Stimulated activated memory B cell treated with anti-CD40 and anti-IgM and Interleukin-4, amounts not matched to agents 10 μg/mL and 1 μg/mL and 100 μg/mL, for 72 hours (primary cell): ENCODE measurements at regions not wholly inside any gene's neighbourhood (a gene's known extent, or its start where the extent isn't known, plus 50 kb on each side); places are given as distances from the start of the nearest gene placed in this dataset.
"Not testable (repeated sequence)": the region's sequence is repeated elsewhere in the genome, so short reads cannot be mapped to it uniquely, and the experiment has no call there.

ENCODE experiments used
- ATAC-seq: fragments of 150-1000 bp; cut with Tn5 transposase; 2 replicates; pipeline ENCODE4 v1.10.0; 2021
- H3K27ac Mint-ChIP-seq: one replicate; pipeline ENCODE4 v1.8.0; 2022; ENCODE audit warnings: mild to moderate bottlenecking, mixed read lengths
- H3K27me3 Mint-ChIP-seq: one replicate; pipeline ENCODE4 v1.8.0; 2022; ENCODE audit warnings: mixed read lengths
- H3K36me3 Mint-ChIP-seq: one replicate; pipeline ENCODE4 v1.8.0; 2022; ENCODE audit warnings: mixed read lengths
- H3K4me1 Mint-ChIP-seq: one replicate; pipeline ENCODE4 v1.8.0; 2022; ENCODE audit warnings: mixed read lengths
- H3K4me3 Mint-ChIP-seq: one replicate; pipeline ENCODE4 v1.8.0; 2022; ENCODE audit warnings: mild to moderate bottlenecking, moderate library complexity, mixed read lengths
- H3K9me3 Mint-ChIP-seq: one replicate; pipeline ENCODE4 v1.8.0; 2022; ENCODE audit warnings: mixed read lengths

DNA sequence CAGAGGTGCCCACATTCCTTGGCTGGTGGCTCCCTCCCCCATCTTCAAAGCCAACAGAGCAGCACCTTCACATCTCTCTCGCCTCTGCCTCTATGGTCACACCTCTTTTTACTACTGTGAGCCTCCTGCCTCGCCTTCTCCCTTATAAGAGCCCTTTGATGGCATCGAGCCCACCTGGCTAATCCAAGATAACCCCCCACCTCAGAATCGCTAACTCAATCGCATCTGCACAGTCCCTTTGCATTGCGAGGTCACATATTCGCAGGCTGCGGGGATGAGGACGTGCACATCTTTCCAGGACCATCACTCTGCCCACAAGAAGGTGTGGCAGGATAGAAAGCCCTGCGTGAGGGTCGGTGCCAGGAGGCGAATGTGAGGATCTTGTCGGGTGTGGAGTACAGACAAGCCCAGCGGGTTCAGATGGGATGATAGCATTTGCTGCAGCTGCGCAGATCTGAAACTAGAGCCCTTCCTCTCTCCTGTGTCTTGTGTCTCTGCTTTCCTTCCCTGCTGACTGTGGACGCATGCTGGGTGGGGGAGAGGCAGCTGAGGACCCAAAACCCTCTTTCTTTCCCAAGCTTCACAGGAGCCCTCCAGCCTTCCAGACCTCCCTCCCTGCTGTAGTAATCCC lies 148.3 kb upstream of the HDAC4 start:
- H3K27ac Mint-ChIP-seq, result no peak overlapping the region
- H3K36me3 Mint-ChIP-seq, result no peaks in the 10 kb centered on the region
- H3K27me3 Mint-ChIP-seq, result peaks cover 56% of the 10 kb centered on the region
- ATAC-seq, result no peak
- H3K9me3 Mint-ChIP-seq, result no peaks in the 10 kb centered on the region
- H3K4me3 Mint-ChIP-seq, result no peak overlapping the region
- H3K4me1 Mint-ChIP-seq, result peaks cover 15% of the 10 kb centered on the region

DNA sequence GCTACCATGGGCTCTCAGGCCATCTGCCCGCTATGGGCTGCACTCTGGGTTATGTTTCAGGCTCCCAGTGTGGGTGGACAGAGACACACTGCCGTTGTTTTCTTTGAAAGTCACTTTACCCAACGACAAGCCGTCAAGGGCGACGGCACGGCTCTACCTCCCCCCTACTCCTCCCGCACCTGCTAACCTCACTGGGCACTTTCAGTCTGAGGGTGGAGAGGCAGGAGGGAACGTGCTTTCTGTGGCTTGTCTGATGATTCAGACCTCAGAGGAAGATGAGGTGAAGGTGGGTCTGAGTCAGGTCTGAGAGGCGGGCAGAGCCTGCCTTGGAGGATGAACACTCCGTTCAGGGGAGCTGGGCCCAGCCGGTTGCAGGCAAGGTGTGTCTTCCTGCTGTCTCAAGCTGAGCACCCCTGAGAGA lies 147.6 kb upstream of the HDAC4 start:
- H3K27ac Mint-ChIP-seq, result no peak overlapping the region
- no peaks in the 10 kb centered on the region for H3K36me3 Mint-ChIP-seq
- peaks cover 55% of the 10 kb centered on the region for H3K27me3 Mint-ChIP-seq
- H3K9me3 Mint-ChIP-seq, result no peaks in the 10 kb centered on the region
- no peak overlapping the region for H3K4me3 Mint-ChIP-seq
- ATAC-seq, result no peak
- H3K4me1 Mint-ChIP-seq, result peaks cover 15% of the 10 kb centered on the region

DNA sequence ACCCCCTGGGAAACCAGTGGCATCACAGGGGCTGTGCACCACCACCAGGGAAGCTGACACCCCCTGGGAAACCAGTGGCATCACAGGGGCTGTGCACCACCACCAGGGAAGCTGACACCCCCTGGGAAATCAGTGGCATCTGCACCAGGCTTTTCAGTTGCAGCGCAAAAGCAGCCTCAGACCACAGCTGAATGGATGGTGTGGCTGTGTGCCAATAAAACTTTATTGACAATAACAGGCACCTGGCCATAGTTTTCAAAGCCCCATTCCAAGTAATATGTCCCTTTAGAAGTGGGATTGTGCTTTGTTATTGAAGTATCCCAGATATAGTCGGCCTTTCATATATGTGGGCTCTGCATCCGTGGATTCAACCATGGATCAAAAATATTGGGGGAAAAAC lies 146.3 kb upstream of the HDAC4 start:
- not testable (repeated sequence) for H3K4me3 Mint-ChIP-seq, ATAC-seq, H3K9me3 Mint-ChIP-seq, H3K27ac Mint-ChIP-seq, H3K36me3 Mint-ChIP-seq
- Mint-ChIP-seq H3K4me1 (peaks cover 15% of the 10 kb centered on the region), H3K27me3 (peaks cover 48% of the 10 kb centered on the region)

DNA sequence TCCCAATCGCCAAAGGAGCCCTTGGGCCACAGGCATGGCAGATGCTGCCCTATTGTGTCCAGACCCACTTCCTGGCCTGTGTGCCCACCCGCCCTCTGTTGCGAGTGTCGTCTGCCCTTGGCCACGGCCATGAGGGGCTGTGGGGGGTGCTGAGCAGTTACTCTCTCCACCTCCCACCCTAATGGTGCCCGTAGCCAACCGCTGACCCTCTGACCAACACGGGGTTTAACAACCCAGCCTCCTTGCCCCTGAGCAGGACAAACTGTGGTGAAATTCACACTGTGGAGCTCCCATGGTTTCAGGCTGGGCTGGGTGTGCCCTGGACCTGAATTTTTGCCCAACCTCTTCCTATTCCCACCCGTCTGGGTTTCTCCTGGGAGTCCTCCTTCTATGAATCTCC lies 145.7 kb upstream of the HDAC4 start:
- Mint-ChIP-seq H3K27ac (no peak overlapping the region), H3K36me3 (no peaks in the 10 kb centered on the region), H3K27me3 (peaks cover 48% of the 10 kb centered on the region), H3K4me1 (peaks cover 15% of the 10 kb centered on the region), H3K4me3 (no peak overlapping the region), H3K9me3 (no peaks in the 10 kb centered on the region)
- ATAC-seq, result no peak

DNA sequence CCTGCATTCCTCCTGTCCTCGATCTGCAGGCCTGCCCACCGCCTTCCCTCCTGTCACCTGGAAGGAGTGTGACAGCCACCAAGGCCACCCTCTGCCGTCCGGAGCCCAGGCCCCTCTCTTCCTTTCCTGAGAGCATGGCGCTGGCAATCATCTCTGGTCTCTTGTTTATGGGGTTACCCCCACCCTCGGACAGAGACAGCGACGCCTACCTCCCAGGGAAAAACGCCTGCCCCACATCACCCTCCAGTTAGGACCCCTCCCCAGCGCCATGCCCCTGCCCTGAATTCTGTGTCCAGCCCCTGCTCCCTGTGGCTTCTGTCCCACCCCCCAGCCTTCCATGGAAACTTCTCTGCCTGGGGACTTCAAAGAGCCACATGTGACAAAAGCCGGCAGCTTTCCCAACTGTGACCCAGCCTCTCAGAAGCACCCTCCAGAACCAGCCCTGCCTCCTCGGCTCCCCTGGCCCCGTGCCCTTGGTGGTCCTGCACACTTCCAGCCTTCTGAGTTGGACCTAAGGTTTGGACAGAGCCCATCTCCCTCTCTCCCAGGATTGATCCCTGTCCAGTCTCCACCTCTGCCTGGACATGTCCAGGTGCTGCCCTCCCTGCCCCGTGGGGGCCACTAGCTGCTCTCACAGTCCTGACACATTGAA lies 145.0 kb upstream of the HDAC4 start:
- peaks cover 15% of the 10 kb centered on the region for H3K4me1 Mint-ChIP-seq
- H3K27ac Mint-ChIP-seq, result no peak overlapping the region
- H3K9me3 Mint-ChIP-seq, result peaks cover 3% of the 10 kb centered on the region
- no peak for ATAC-seq
- no peaks in the 10 kb centered on the region for H3K36me3 Mint-ChIP-seq
- H3K27me3 Mint-ChIP-seq, result peaks cover 48% of the 10 kb centered on the region
- H3K4me3 Mint-ChIP-seq, result no peak overlapping the region

DNA sequence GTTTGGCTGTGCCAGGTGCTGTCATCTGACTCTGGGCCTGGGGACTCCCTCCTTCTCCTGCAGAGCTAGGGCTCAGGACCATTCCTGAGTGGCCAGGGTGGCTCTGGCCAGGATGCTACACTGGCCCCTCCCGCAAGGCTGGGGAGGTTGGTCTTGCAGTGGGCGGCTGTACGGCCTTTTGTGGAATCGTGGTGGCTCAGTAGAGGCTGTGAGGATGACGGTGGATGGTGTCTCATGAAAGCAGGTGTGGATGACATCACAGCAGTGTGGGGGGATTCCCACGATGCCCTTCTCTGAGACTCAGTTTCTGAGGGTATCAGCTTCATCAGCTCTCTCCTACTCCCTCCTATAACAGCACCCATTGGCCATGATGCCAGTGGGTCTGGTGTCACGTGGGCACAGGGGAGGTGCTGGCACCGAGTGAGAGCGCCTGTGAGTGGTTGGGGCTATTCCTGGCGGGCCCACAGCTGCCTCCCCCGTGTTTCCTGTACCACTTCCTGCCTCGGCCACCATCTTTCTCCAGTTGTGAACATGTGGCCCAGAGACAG lies 144.2 kb upstream of the HDAC4 start:
- ATAC-seq, result peak; percentile 28
- Mint-ChIP-seq H3K27ac (no peak overlapping the region), H3K4me3 (no peak overlapping the region)

DNA sequence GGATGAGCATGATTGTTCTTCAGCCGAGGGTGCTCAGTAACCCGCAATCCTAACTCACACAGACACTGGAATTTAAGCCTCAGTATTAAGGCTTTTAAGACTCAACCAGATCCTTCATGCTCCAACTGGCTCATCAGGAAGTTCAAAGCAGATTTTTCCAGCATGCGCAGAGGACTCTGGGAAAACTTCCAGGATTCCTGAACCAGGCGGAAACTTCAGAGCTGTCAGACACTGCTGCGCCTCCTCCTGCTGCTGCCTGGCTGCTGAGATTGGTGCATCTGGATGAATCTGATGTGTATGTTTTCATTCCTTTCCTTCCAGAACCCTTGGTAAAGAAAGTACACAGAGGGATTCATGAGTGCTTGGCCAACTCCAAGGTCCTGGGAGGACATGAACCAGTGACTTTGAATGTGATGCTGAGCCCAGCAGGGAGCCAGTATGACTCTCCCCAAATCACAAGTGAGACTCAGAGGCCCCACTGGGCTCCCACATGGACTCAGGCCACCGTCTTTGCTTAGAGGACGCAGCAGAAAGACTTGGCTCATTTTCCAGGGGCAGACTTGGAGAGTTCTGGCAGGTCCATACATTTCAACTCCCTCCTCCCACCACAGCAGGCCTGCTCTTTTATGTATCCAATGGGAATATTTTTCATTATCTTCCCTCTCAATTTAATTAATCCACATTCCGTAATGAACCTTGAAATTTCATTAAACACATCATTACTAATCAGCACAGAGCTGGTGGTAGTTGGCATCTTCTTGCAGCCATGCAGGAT lies 143.5 kb upstream of the HDAC4 start:
- Mint-ChIP-seq H3K4me3 (no peak overlapping the region), H3K9me3 (peaks cover 3% of the 10 kb centered on the region), H3K4me1 (peaks cover 15% of the 10 kb centered on the region), H3K36me3 (no peaks in the 10 kb centered on the region), H3K27ac (no peak overlapping the region), H3K27me3 (peaks cover 50% of the 10 kb centered on the region)
- ATAC-seq, result no peak

More for the DNA sequence above, 144.2 kb upstream of the HDAC4 start:
- H3K9me3 Mint-ChIP-seq, result peaks cover 3% of the 10 kb centered on the region
- peaks cover 50% of the 10 kb centered on the region for H3K27me3 Mint-ChIP-seq
- H3K4me1 Mint-ChIP-seq, result peaks cover 15% of the 10 kb centered on the region
- H3K36me3 Mint-ChIP-seq, result no peaks in the 10 kb centered on the region

DNA sequence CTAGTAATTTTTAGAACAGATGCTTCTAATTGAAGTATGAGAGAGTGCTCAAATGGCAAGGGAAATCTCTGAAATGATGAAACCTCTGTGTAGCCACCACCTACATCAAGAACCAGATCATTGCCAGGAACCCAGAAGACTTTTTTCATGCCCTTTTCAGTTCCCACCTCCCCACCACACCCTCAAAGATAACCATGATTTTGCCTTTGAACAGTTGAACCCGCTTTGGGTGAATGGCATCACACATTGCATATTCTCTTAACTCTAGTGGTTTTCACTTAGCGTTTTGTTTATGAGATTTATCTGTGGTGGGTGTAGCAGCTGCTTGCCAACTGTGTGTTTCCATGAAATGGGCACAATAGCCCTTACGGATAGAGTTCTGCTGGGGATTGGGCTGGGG lies 142.9 kb upstream of the HDAC4 start:
- peaks cover 50% of the 10 kb centered on the region for H3K27me3 Mint-ChIP-seq
- ATAC-seq, result no peak
- H3K9me3 Mint-ChIP-seq, result peaks cover 3% of the 10 kb centered on the region
- peaks cover 15% of the 10 kb centered on the region for H3K4me1 Mint-ChIP-seq
- H3K27ac Mint-ChIP-seq, result no peak overlapping the region
- no peak overlapping the region for H3K4me3 Mint-ChIP-seq
- no peaks in the 10 kb centered on the region for H3K36me3 Mint-ChIP-seq

DNA sequence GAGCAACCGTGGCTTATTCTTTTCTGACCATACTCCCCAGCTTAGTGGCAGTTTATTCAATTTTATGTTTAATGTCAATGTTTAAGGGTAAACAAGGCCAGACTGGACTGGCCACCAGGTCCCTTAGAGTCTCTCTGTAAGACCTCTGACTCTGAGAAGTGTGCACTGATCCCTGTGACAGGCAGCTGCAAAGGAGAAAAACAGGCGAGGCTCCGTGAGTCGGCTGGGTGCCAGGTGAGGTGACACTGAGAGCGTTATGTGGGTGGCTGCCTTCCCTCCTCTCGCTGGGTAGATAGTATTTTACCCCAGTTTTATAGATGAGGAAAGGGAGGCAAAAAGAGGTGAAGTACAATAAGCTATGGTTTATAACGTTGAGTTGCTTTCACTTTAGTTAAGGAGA lies 139.4 kb upstream of the HDAC4 start:
- no peaks in the 10 kb centered on the region for H3K36me3 Mint-ChIP-seq
- peaks cover 53% of the 10 kb centered on the region for H3K27me3 Mint-ChIP-seq
- H3K4me3 Mint-ChIP-seq, result no peak overlapping the region
- peaks cover 8% of the 10 kb centered on the region for H3K9me3 Mint-ChIP-seq
- H3K4me1 Mint-ChIP-seq, result peaks cover 4% of the 10 kb centered on the region
- no peak overlapping the region for H3K27ac Mint-ChIP-seq
- ATAC-seq, result no peak

DNA sequence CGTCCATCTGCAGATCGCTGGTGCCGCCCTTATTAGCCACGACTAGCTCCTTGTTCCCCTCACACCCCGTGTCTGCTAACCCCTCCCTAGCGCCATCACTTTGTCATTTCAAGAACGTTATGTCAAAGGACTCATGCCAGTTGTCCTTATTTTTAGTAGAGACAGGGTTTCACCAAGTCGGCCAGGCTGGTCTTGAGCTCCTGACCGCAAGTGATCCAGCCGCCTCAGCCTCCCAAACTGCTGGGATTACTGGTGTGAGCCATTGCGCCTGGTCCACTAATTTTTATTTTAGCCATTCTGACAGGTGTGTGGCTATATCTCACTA lies 138.9 kb upstream of the HDAC4 start:
- Mint-ChIP-seq H3K36me3 (no peaks in the 10 kb centered on the region), H3K4me3 (no peak overlapping the region), H3K27me3 (peaks cover 52% of the 10 kb centered on the region), H3K4me1 (no peaks in the 10 kb centered on the region), H3K9me3 (peaks cover 11% of the 10 kb centered on the region), H3K27ac (no peak overlapping the region)
- no peak for ATAC-seq

DNA sequence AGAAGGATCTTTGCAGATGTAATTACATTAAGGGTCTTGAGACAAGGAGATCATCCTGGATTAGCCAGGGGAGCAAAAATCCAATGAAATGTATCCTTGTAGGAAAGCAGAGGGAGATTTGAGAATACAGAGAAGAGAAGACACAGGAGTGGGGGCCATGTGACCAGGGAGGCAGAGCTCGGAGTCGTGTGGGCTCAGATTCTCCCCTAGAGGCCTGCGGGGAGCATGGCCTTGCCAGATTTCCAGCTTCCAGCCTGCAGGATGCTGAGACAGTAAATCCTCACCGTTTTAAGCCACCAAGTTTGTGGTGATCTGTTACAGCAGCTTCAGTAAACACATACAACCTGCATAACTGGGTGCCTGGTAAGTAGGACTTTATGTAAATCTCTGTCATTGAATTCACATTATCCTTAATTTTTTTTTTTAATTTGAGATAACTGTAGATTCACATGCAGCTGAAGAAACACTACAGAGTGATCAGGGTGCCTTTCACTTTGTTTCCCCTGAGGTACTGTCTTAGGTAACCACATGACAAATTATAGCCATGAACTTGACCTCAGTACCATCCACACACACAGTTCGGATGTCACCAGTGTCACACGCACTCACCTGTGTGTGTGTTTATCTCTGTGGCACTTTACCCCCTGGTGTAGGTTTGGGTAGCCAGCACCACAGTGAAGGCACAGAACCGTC lies 138.4 kb upstream of the HDAC4 start:
- peaks cover 47% of the 10 kb centered on the region for H3K27me3 Mint-ChIP-seq
- H3K36me3 Mint-ChIP-seq, result no peaks in the 10 kb centered on the region
- no peak overlapping the region for H3K27ac Mint-ChIP-seq
- H3K9me3 Mint-ChIP-seq, result peaks cover 11% of the 10 kb centered on the region
- H3K4me1 Mint-ChIP-seq, result no peaks in the 10 kb centered on the region
- ATAC-seq, result peak; percentile 7
- no peak overlapping the region for H3K4me3 Mint-ChIP-seq

DNA sequence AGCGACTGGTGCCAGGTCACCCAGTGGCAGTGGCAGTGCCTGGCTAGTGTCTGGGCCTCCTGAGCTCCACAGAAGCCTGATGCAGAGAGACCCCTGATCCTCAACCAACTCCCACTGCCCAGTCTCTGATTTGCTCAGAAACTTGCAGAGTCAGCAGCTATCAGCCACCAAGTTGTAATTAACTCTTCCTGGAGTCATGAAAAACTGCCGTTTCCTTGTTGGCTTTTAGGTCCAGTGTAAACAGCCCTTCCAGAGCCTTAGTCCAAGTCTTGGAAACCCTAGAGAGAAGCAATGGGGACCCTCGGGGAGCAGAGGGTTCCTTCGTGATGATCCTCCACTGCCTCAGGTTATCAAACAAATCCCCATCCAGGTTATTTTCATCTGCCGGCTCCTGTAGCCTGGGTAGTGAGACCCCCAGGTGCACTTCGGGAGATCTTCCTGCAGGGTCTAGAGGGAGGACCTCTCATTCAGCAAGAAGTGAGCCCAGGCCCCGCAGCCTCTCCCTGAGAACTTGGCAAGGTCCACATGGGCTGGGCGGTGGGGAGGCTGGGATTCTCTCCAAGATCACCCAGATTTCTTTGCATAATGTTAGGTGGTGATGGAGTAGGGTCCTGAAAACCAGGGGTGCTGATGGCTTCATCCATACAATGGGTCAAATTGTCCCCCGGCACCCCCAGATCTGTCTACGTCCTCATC lies 137.7 kb upstream of the HDAC4 start:
- Mint-ChIP-seq H3K9me3 (peaks cover 11% of the 10 kb centered on the region), H3K4me1 (no peaks in the 10 kb centered on the region), H3K27me3 (peaks cover 46% of the 10 kb centered on the region), H3K27ac (no peak overlapping the region), H3K36me3 (no peaks in the 10 kb centered on the region), H3K4me3 (no peak overlapping the region)
- ATAC-seq, result no peak

DNA sequence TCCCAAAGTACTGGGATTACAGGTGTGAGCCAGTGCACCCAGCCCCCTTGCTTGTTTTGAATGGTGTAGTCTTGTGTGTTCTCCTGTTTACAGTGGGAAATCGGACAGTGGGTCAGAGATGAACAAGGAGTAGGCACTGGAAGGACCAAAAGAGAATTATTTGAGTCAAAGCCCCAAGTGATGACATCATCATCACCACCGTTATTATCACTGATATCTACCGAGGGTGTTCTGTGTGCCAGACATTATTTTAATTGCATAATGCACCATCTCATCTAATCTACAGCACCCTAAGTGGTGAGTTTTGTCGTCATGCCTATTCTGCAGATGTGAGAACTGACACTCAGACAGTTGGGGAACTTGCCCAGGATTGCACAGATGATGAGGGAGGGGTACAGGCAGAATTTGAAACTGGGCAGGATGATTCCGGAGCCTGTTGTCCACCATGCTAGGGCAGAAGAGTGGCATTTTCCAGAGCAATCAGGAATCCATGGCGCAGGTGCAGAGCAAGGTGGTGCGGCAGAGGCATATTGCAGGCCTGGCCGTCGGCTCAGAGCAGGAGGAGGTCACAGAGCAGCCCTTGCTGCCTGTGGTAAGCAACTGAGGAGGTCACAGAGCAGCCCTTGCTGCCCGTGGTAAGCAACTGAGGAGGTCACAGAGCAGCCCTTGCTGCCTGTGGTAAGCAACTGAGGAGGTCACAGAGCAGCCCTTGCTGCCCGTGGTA lies 137.0 kb upstream of the HDAC4 start:
- H3K36me3 Mint-ChIP-seq, result no peaks in the 10 kb centered on the region
- H3K4me1 Mint-ChIP-seq, result no peaks in the 10 kb centered on the region
- ATAC-seq, result no peak
- H3K4me3 Mint-ChIP-seq, result no peak overlapping the region
- peaks cover 46% of the 10 kb centered on the region for H3K27me3 Mint-ChIP-seq
- H3K27ac Mint-ChIP-seq, result no peak overlapping the region
- peaks cover 11% of the 10 kb centered on the region for H3K9me3 Mint-ChIP-seq

DNA sequence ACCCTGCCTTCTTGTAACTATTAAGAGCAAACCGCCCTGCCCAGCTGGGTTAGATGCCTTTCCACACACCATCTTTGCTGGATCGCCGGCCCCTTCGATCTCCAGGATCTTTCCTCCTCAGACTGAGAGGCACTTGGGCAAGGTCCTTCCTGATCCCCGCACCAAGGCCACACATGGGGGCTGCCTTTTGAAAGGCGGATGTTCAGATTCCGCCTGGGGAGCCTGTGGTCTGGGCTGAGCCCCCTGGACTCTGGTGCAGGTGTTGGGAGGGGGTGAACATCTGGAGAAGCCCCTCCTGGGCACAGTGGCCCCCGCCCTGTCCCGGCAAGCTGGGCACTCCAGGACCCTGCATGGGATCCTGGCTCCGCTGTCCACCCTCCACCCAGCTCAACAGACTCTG lies 135.4 kb upstream of the HDAC4 start:
- Mint-ChIP-seq H3K4me1 (no peaks in the 10 kb centered on the region), H3K36me3 (no peaks in the 10 kb centered on the region), H3K9me3 (peaks cover 10% of the 10 kb centered on the region), H3K4me3 (no peak overlapping the region), H3K27ac (no peak overlapping the region), H3K27me3 (peaks cover 46% of the 10 kb centered on the region)
- no peak for ATAC-seq
